ENCODE measurements at regions not wholly inside any gene's neighbourhood (a gene's known extent, or its start where the extent isn't known, plus 50 kb on each side); places are given as distances from the start of the nearest gene placed in this dataset.

- Histone ChIP-seq H3K9ac (ENCODE audit: extremely low read depth, low read length, poor library complexity, severe bottlenecking) (no peak overlapping the region), H3K9me3 (ENCODE audit: control insufficient read depth, low read length) (no peaks in the 10 kb centered on the region), H3K4me3 (ENCODE audit: low read length) (no peak overlapping the region), H3K27me3 (ENCODE audit: control insufficient read depth, insufficient read depth, low read length, poor library complexity, severe bottlenecking) (no peaks in the 10 kb centered on the region), H3K36me3 (ENCODE audit: control insufficient read depth, insufficient read depth, low read length) (no peaks in the 10 kb centered on the region), H3K4me1 (ENCODE audit: control insufficient read depth, insufficient read depth, low read length) (no peaks in the 10 kb centered on the region), H3K27ac (ENCODE audit: low read depth, low read length) (no peak overlapping the region)
- Mint-ChIP-seq H3K4me1 (peaks cover 7% of the 10 kb centered on the region), H3K27me3 (ENCODE audit: insufficient read depth) (peaks cover 2% of the 10 kb centered on the region), H3K36me3 (ENCODE audit: low read depth) (no peaks in the 10 kb centered on the region), H3K4me3 (no peak overlapping the region), H3K9me3 (no peaks in the 10 kb centered on the region), H3K27ac (no peak overlapping the region)
- no peak for DNase-seq
- no peak for TF ChIP-seq CTCF (conservative IDR thresholded peaks at IDR 0.05)
- 80 to 83% methylated on average over 3 to 4 of the region's 4 CpGs for WGBS, 2 experiments (ENCODE audit: insufficient coverage in 1 of 2, insufficient read length in 1 of 2)
Observed at GRCh38 chr15:87618203-87618725, 638.3 kb downstream of the NTRK3 start.

- DNase-seq, result no peak
- Histone ChIP-seq H3K4me3 (ENCODE audit: low read length) (no peak overlapping the region), H3K27me3 (ENCODE audit: control insufficient read depth, insufficient read depth, low read length, poor library complexity, severe bottlenecking) (no peaks in the 10 kb centered on the region), H3K9ac (ENCODE audit: extremely low read depth, low read length, poor library complexity, severe bottlenecking) (no peak overlapping the region), H3K4me1 (ENCODE audit: control insufficient read depth, insufficient read depth, low read length) (no peaks in the 10 kb centered on the region), H3K36me3 (ENCODE audit: control insufficient read depth, insufficient read depth, low read length) (no peaks in the 10 kb centered on the region), H3K27ac (ENCODE audit: low read depth, low read length) (no peak overlapping the region), H3K9me3 (ENCODE audit: control insufficient read depth, low read length) (no peaks in the 10 kb centered on the region)
- H3K36me3 Mint-ChIP-seq (ENCODE audit: low read depth), result no peaks in the 10 kb centered on the region
- H3K4me3 Mint-ChIP-seq, result no peak overlapping the region
- WGBS, 2 experiments (ENCODE audit: insufficient coverage in 1 of 2, insufficient read length in 1 of 2), result 91 to 93% methylated on average over 3 to 9 of the region's 9 CpGs
- H3K4me1 Mint-ChIP-seq, result peaks cover 7% of the 10 kb centered on the region
- H3K27me3 Mint-ChIP-seq (ENCODE audit: insufficient read depth), result peaks cover 2% of the 10 kb centered on the region
- H3K9me3 Mint-ChIP-seq, result no peaks in the 10 kb centered on the region
- TF ChIP-seq CTCF (conservative IDR thresholded peaks at IDR 0.05), result no peak
- H3K27ac Mint-ChIP-seq, result no peak overlapping the region
Observed at GRCh38 chr15:87614704-87615103, 641.8 kb downstream of the NTRK3 start.

- TF ChIP-seq CTCF (conservative IDR thresholded peaks at IDR 0.05), result no peak
- WGBS, 2 experiments (ENCODE audit: insufficient coverage in 1 of 2, insufficient read length in 1 of 2), result 93% methylated on average over 8 of the region's 8 CpGs
- Histone ChIP-seq H3K4me3 (ENCODE audit: low read length) (no peak overlapping the region), H3K36me3 (ENCODE audit: control insufficient read depth, insufficient read depth, low read length) (no peaks in the 10 kb centered on the region), H3K27me3 (ENCODE audit: control insufficient read depth, insufficient read depth, low read length, poor library complexity, severe bottlenecking) (no peaks in the 10 kb centered on the region), H3K9ac (ENCODE audit: extremely low read depth, low read length, poor library complexity, severe bottlenecking) (no peak overlapping the region), H3K27ac (ENCODE audit: low read depth, low read length) (no peak overlapping the region), H3K4me1 (ENCODE audit: control insufficient read depth, insufficient read depth, low read length) (no peaks in the 10 kb centered on the region), H3K9me3 (ENCODE audit: control insufficient read depth, low read length) (no peaks in the 10 kb centered on the region)
- Mint-ChIP-seq H3K27ac (no peak overlapping the region), H3K9me3 (no peaks in the 10 kb centered on the region), H3K4me1 (peaks cover 2% of the 10 kb centered on the region), H3K4me3 (no peak overlapping the region), H3K27me3 (ENCODE audit: insufficient read depth) (peaks cover 2% of the 10 kb centered on the region), H3K36me3 (ENCODE audit: low read depth) (no peaks in the 10 kb centered on the region)
- DNase-seq, result no peak
Observed at GRCh38 chr15:87610366-87610765, 646.2 kb downstream of the NTRK3 start.

Measured in endodermal cell (in vitro differentiated cells).